Neural cell (in vitro differentiated cells): ENCODE measurements at regions not wholly inside any gene's neighbourhood (a gene's known extent, or its start where the extent isn't known, plus 50 kb on each side); places are given as distances from the start of the nearest gene placed in this dataset.

Experiments
- CTCF ChIP-seq: fragments of 450-650 bp; IDR thresholded peaks from 2 replicates; pipeline ENCODE4 v1.5.1; 2014; ENCODE audit warnings: antibody characterized with exemption, mild to moderate bottlenecking, moderate library complexity; ENCODE audit not compliant: poor library complexity, severe bottlenecking
- EZH2 ChIP-seq: fragments of 200-600, 300-800 bp; shearing (Covaris generic), sonication (generic); IDR thresholded peaks from 2 replicates; pipeline ENCODE4 v1.6.1; 2014; ENCODE audit warnings: antibody characterized with exemption, low read length, borderline replicate concordance, mild to moderate bottlenecking; ENCODE audit not compliant: insufficient read depth, poor library complexity, severe bottlenecking
- POLR2AphosphoS5 ChIP-seq: IDR thresholded peaks from 2 replicates; pipeline ENCODE4 v1.6.1; 2012
- REST ChIP-seq: IDR thresholded peaks from 2 replicates; pipeline ENCODE4 v1.6.1; 2012; ENCODE audit warnings: borderline replicate concordance
- TAF1 ChIP-seq: IDR thresholded peaks from 2 replicates; pipeline ENCODE4 v1.6.1; 2012; ENCODE audit warnings: low read depth

GRCh38 chr9:79166005-79166404, 405.8 kb upstream of the TLE4 start:
- no peak for TF ChIP-seq CTCF
- no peak for TF ChIP-seq EZH2
- no peak for TF ChIP-seq POLR2AphosphoS5
- TF ChIP-seq TAF1: no peak
- no peak for TF ChIP-seq REST
